Thyroid gland (tissue), 4 donors: ENCODE measurements at regions not wholly inside any gene's neighbourhood (a gene's known extent, or its start where the extent isn't known, plus 50 kb on each side); places are given as distances from the start of the nearest gene placed in this dataset.

Experiments
- POLR2A ChIP-seq, 2 donors: fragments of 450-650 bp; IDR thresholded peaks; one replicate each; pipeline ENCODE4 v1.6.1; 2017; ENCODE audit warnings: antibody characterized with exemption in 2 of 2, mild to moderate bottlenecking in 2 of 2, moderate library complexity in 1 of 2
- TF ChIP-seq, protein P1 (sequence below), 6 experiments: fragments of 200-600 bp in 3 of 6; fragments of 450-650 bp in 3 of 6; sonication (generic) in 3 of 6; IDR thresholded peaks; one replicate each; pipeline ENCODE4 v1.5.1; 2016 to 2019; ENCODE audit warnings: antibody characterized with exemption in 6 of 6, mild to moderate bottlenecking in 2 of 6, inconsistent platforms in 1 of 6, moderate library complexity in 1 of 6

DNA sequence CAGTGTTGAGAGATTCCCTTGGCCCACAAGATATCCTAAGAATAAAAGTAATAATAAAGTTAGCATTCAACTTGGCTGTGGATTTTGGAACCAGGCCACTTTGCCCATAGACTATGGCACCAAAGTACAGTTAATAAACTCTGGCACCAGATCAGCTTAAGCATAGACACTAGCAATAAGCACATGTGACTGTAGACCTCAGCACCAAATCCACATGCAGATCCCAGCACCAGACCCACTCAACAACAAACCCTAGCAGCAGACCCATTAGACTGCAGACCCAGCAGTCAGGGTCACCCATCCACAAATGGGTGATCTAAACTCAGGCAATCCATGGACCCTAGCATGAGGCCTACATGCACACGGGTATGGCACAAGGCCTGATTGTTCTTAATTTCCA lies 384.8 kb upstream of the CADM2 start:
- TF ChIP-seq, protein P1, sequence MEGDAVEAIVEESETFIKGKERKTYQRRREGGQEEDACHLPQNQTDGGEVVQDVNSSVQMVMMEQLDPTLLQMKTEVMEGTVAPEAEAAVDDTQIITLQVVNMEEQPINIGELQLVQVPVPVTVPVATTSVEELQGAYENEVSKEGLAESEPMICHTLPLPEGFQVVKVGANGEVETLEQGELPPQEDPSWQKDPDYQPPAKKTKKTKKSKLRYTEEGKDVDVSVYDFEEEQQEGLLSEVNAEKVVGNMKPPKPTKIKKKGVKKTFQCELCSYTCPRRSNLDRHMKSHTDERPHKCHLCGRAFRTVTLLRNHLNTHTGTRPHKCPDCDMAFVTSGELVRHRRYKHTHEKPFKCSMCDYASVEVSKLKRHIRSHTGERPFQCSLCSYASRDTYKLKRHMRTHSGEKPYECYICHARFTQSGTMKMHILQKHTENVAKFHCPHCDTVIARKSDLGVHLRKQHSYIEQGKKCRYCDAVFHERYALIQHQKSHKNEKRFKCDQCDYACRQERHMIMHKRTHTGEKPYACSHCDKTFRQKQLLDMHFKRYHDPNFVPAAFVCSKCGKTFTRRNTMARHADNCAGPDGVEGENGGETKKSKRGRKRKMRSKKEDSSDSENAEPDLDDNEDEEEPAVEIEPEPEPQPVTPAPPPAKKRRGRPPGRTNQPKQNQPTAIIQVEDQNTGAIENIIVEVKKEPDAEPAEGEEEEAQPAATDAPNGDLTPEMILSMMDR (IDR thresholded peaks at IDR 0.05), result no peak
- no peak for TF ChIP-seq POLR2A (IDR thresholded peaks at IDR 0.05)
